Panc1 (cell line): ENCODE measurements at regions not wholly inside any gene's neighbourhood (a gene's known extent, or its start where the extent isn't known, plus 50 kb on each side); places are given as distances from the start of the nearest gene placed in this dataset.

Experiments
- ATAC-seq: fragments of 200-7000 bp; cut with Tn5 transposase; 2 replicates; pipeline ENCODE4 v1.9.1; 2020; ENCODE audit warnings: mild to moderate bottlenecking, moderate library complexity
- BruUV-seq: library from RNA; stranded (reverse); fragments of 400-500 nt; replicated peaks from 2 replicates; lab custom pipeline; 2021; lab: Mats Ljungman, UMichigan
- CTCF ChIA-PET: fragments of 300-600 bp; sonication (Branson Sonifier 250); formaldehyde crosslinking; loops from one replicate; lab custom pipeline; 2022; ENCODE audit warnings: antibody characterized with exemption; lab: Charles Lee
- POLR2A ChIA-PET: fragments of 300-600 bp; sonication (Branson Sonifier 250); formaldehyde crosslinking; loops from one replicate; lab custom pipeline; 2022; ENCODE audit warnings: antibody characterized with exemption; lab: Charles Lee
- DNase-seq: peaks from one replicate; pipeline ENCODE4 v3.0.0-alpha.2; 2010; ENCODE audit warnings: low read depth, low spot score
- H3K27ac ChIP-seq: 2 replicates; pipeline ENCODE4 v1.5.1; 2011; ENCODE audit warnings: mild to moderate bottlenecking, low read length, inconsistent platforms
- H3K27me3 ChIP-seq: fragments of 200-500 bp; sonication (Bioruptor generic); 2 replicates; pipeline ENCODE4 v1.6.0; 2014; ENCODE audit warnings: low read length, inconsistent platforms; ENCODE audit not compliant: control insufficient read depth, insufficient read depth
- H3K36me3 ChIP-seq: fragments of 200-500 bp; sonication (Bioruptor generic); 2 replicates; pipeline ENCODE4 v1.5.1; 2014; ENCODE audit warnings: inconsistent platforms, mild to moderate bottlenecking, low read length, moderate library complexity; ENCODE audit not compliant: control insufficient read depth, insufficient read depth
- H3K4me1 ChIP-seq: 2 replicates; pipeline ENCODE4 v1.5.1; 2011; ENCODE audit warnings: inconsistent platforms, mild to moderate bottlenecking, low read length, moderate library complexity; ENCODE audit not compliant: control insufficient read depth, insufficient read depth
- H3K4me3 ChIP-seq, 2 experiments: 2 replicates each; pipeline ENCODE4 v1.5.1; 2011 to 2012; ENCODE audit warnings: low read depth in 2 of 2, low read length in 2 of 2, mild to moderate bottlenecking in 2 of 2, inconsistent platforms in 1 of 2, moderate library complexity in 1 of 2
- H3K9me3 ChIP-seq: fragments of 200-500 bp; sonication (Bioruptor generic); 2 replicates; pipeline ENCODE4 v1.5.1; 2014; ENCODE audit warnings: low read depth, mild to moderate bottlenecking, inconsistent platforms, low read length, moderate library complexity; ENCODE audit not compliant: control insufficient read depth, insufficient read depth
- CTCF ChIP-seq: fragments of 450-650 bp; IDR thresholded peaks from 2 replicates; pipeline ENCODE4 v1.5.1; 2017; ENCODE audit warnings: mild to moderate bottlenecking
- POLR2AphosphoS5 ChIP-seq: IDR thresholded peaks from 2 replicates; pipeline ENCODE4 v1.6.1; 2012; ENCODE audit warnings: mild to moderate bottlenecking, low read depth, low read length, moderate library complexity
- REST ChIP-seq, 2 experiments: IDR thresholded peaks; 2 replicates each; pipeline ENCODE4 v1.6.1; 2011 to 2012; ENCODE audit warnings: low read depth in 2 of 2, control low read depth in 1 of 2, low read length in 1 of 2, mild to moderate bottlenecking in 1 of 2, moderate library complexity in 1 of 2; ENCODE audit not compliant: insufficient read depth in 1 of 2
- SIN3A ChIP-seq: IDR thresholded peaks from 2 replicates; pipeline ENCODE4 v1.6.1; 2012; ENCODE audit warnings: low read depth, mild to moderate bottlenecking, low read length, moderate library complexity, borderline replicate concordance; ENCODE audit not compliant: insufficient read depth
- TCF7L2 ChIP-seq: IDR thresholded peaks from 2 replicates; pipeline ENCODE4 v1.6.1; 2011; ENCODE audit warnings: mild to moderate bottlenecking, low read depth, low read length, inconsistent platforms
- in situ Hi-C: cut with HindIII; loops from 2 replicates; pipeline ENCODE4 v1.10.0; 2016; ENCODE audit warnings: low sequenced_read_pairs, low pct_unique_long_range_greater_than_20kb
- intact Hi-C: fragments of 100-400 bp; cut with micrococcal nuclease; formaldehyde crosslinking; loops from one replicate; pipeline ENCODE4 v1.10.0; 2022; ENCODE audit not compliant: unreplicated experiment

GRCh38 chr5:116883875-116884274 lies 309.3 kb upstream of the SEMA6A start:
- in situ Hi-C loops = no loop called here
- ChIA-PET POLR2A (no interaction called here), CTCF (no interaction called here)
- intact Hi-C loops = no loop called here
- TF ChIP-seq REST (IDR thresholded peaks at IDR 0.05; ENCODE audit: insufficient read depth in 1 of 2, low read depth in 2 of 2, low read length in 1 of 2) (no peak), POLR2AphosphoS5 (no peak), CTCF (no peak), SIN3A (no peak), TCF7L2 (no peak)
- DNase-seq (no peak), ATAC-seq (no peak)
- BruUV-seq = no TSS peak
- H3K9me3 ChIP-seq = no peaks in the 10 kb centered on the region
- no peaks in the 10 kb centered on the region for H3K4me1 ChIP-seq
- H3K27ac ChIP-seq = no peak overlapping the region
- no peak overlapping the region for H3K4me3 ChIP-seq
- H3K27me3 ChIP-seq = no peaks in the 10 kb centered on the region
- no peaks in the 10 kb centered on the region for H3K36me3 ChIP-seq

GRCh38 chr5:116881921-116882531 lies 307.4 kb upstream of the SEMA6A start:
- DNase-seq = no peak
- intact Hi-C loops = no loop called here
- H3K4me3 ChIP-seq = no peak overlapping the region
- BruUV-seq = no TSS peak
- ChIA-PET CTCF (no interaction called here), POLR2A (no interaction called here)
- in situ Hi-C loops = no loop called here
- no peaks in the 10 kb centered on the region for H3K27me3 ChIP-seq
- ATAC-seq = no peak
- H3K36me3 ChIP-seq = no peaks in the 10 kb centered on the region
- H3K4me1 ChIP-seq = no peaks in the 10 kb centered on the region
- TF ChIP-seq SIN3A = no peak
- no peak for TF ChIP-seq POLR2AphosphoS5
- no peak for TF ChIP-seq CTCF
- no peak for TF ChIP-seq TCF7L2
- TF ChIP-seq REST (IDR thresholded peaks at IDR 0.05; ENCODE audit: insufficient read depth in 1 of 2, low read depth in 2 of 2, low read length in 1 of 2) = no peak
- H3K9me3 ChIP-seq = no peaks in the 10 kb centered on the region
- no peak overlapping the region for H3K27ac ChIP-seq
